H1 (cell line): ENCODE measurements at regions not wholly inside any gene's neighbourhood (a gene's known extent, or its start where the extent isn't known, plus 50 kb on each side); places are given as distances from the start of the nearest gene placed in this dataset.

ENCODE experiments used
- CTCF ChIA-PET: fragments of 300-600 bp; sonication (Branson Sonifier 250); formaldehyde crosslinking; loops from one replicate; lab custom pipeline; 2021; ENCODE audit not compliant: partially characterized antibody; lab: Charles Lee
- POLR2A ChIA-PET: fragments of 300-600 bp; sonication (Branson Sonifier 250); formaldehyde crosslinking; loops from one replicate; lab custom pipeline; 2021; ENCODE audit warnings: inconsistent platforms; ENCODE audit not compliant: partially characterized antibody; lab: Charles Lee
- DNase-seq, 2 experiments: peaks; one replicate each; pipeline versions ENCODE4 v3.0.0 to v3.0.0-alpha.2; 2010 to 2022; ENCODE audit warnings: low spot score in 2 of 2, low read depth in 1 of 2, mixed read lengths in 1 of 2
- FAIRE-seq: peaks from 2 replicates; lab custom pipeline; 2011; peaks lifted over from hg19 to GRCh38; lab: Jason Lieb, UNC
- H2AFZ ChIP-seq: 2 replicates; pipeline ENCODE4 v1.8.1; 2012; ENCODE audit warnings: low read length, inconsistent platforms
- H2AK5ac ChIP-seq: 2 replicates; pipeline ENCODE4 v1.6.1; 2013; ENCODE audit warnings: low read depth, low read length
- H2BK120ac ChIP-seq: replicated peaks from 2 replicates; pipeline ENCODE3; 2013; ENCODE audit warnings: low read depth, low read length, inconsistent platforms
- H2BK12ac ChIP-seq: 2 replicates; pipeline ENCODE4 v1.6.1; 2013; ENCODE audit warnings: low read depth, low read length
- H2BK15ac ChIP-seq: 2 replicates; pipeline ENCODE4 v1.6.1; 2013; ENCODE audit warnings: low read length
- H2BK20ac ChIP-seq: 2 replicates; pipeline ENCODE4 v1.6.1; 2013; ENCODE audit warnings: low read length
- H2BK5ac ChIP-seq: 2 replicates; pipeline ENCODE4 v1.6.1; 2013; ENCODE audit warnings: low read depth, low read length
- H3K14ac ChIP-seq: 2 replicates; pipeline ENCODE4 v1.6.1; 2013; ENCODE audit warnings: inconsistent platforms; ENCODE audit not compliant: insufficient read length
- H3K18ac ChIP-seq: 2 replicates; pipeline ENCODE4 v1.6.1; 2013; ENCODE audit warnings: low read length; ENCODE audit errors: extremely low read depth
- H3K23ac ChIP-seq: 2 replicates; pipeline ENCODE4 v1.6.1; 2013; ENCODE audit warnings: inconsistent platforms; ENCODE audit not compliant: insufficient read length
- H3K23me2 ChIP-seq: 2 replicates; pipeline ENCODE4 v1.6.1; 2013; ENCODE audit warnings: low read depth, low read length
- H3K27ac ChIP-seq: 2 replicates; pipeline ENCODE4 v1.6.1; 2011; ENCODE audit warnings: low read depth, low read length, inconsistent platforms
- H3K27me3 ChIP-seq, 4 experiments: replicated peaks in 1 of 4; 1 replicate in 1 of 4; 2 replicates in 3 of 4; pipeline versions ENCODE4 v1.6.1 to v1.8.1; 2011 to 2013; ENCODE audit warnings: low read length in 3 of 4, mild to moderate bottlenecking in 3 of 4, inconsistent platforms in 2 of 4, mixed read lengths in 2 of 4, moderate library complexity in 1 of 4; ENCODE audit not compliant: control insufficient read depth in 3 of 4, insufficient read depth in 3 of 4; ENCODE audit errors: extremely low read depth in 1 of 4
- H3K36me3 ChIP-seq, 4 experiments: 2 replicates each; pipeline versions ENCODE4 v1.6.1 to v1.8.1; 2011 to 2013; ENCODE audit warnings: mild to moderate bottlenecking in 4 of 4, low read length in 3 of 4, moderate library complexity in 2 of 4, control low read depth in 1 of 4, inconsistent platforms in 1 of 4; ENCODE audit not compliant: insufficient read depth in 4 of 4, control insufficient read depth in 2 of 4
- H3K4ac ChIP-seq: replicated peaks from 2 replicates; pipeline ENCODE3; 2013; ENCODE audit warnings: low read length, low read depth, mixed read lengths, inconsistent platforms; ENCODE audit not compliant: insufficient read length
- H3K4me1 ChIP-seq, 4 experiments: replicated peaks in 1 of 4; 1 replicate in 1 of 4; 2 replicates in 3 of 4; pipeline versions ENCODE4 v1.6.1 to v1.8.1; 2011 to 2013; ENCODE audit warnings: low read length in 3 of 4, inconsistent platforms in 2 of 4, mixed read lengths in 1 of 4; ENCODE audit not compliant: insufficient read depth in 4 of 4, control insufficient read depth in 3 of 4
- H3K4me2 ChIP-seq, 2 experiments: 2 replicates each; pipeline versions ENCODE4 v1.6.1 to v1.8.1; 2011 to 2013; ENCODE audit warnings: low read depth in 2 of 2, low read length in 2 of 2, control low read depth in 1 of 2, inconsistent platforms in 1 of 2, mild to moderate bottlenecking in 1 of 2; ENCODE audit not compliant: insufficient read depth in 1 of 2
- H3K4me3 ChIP-seq, 4 experiments: fragments of 200-600, 300-600 bp in 1 of 4; sonication (generic), shearing (Covaris generic), sonication (Bioruptor Twin) in 1 of 4; 2 replicates each; pipeline versions ENCODE4 v1.5.1 to v1.8.1; 2011 to 2016; ENCODE audit warnings: low read length in 4 of 4, low read depth in 3 of 4, control low read depth in 2 of 4, inconsistent platforms in 2 of 4, mild to moderate bottlenecking in 2 of 4, mixed read lengths in 1 of 4, moderate library complexity in 1 of 4; ENCODE audit not compliant: insufficient read depth in 2 of 4; ENCODE audit errors: extremely low read depth in 1 of 4
- H3K56ac ChIP-seq: replicated peaks from 2 replicates; pipeline ENCODE3; 2013; ENCODE audit warnings: low read depth, mild to moderate bottlenecking, mixed read lengths, low read length, inconsistent platforms; ENCODE audit not compliant: insufficient read length
- H3K79me1 ChIP-seq: 2 replicates; pipeline ENCODE4 v1.6.1; 2013; ENCODE audit warnings: low read depth, low read length, control low read depth
- H3K79me2 ChIP-seq, 2 experiments: 2 replicates each; pipeline versions ENCODE4 v1.6.1 to v1.8.1; 2012 to 2013; ENCODE audit warnings: low read length in 2 of 2, mild to moderate bottlenecking in 2 of 2, inconsistent platforms in 1 of 2; ENCODE audit not compliant: insufficient read depth in 2 of 2, control insufficient read depth in 1 of 2
- H3K9ac ChIP-seq, 4 experiments: replicated peaks in 1 of 4; 1 replicate in 1 of 4; 2 replicates in 3 of 4; pipeline versions ENCODE4 v1.6.1 to v1.8.1; 2011 to 2013; ENCODE audit warnings: low read depth in 3 of 4, low read length in 3 of 4, control low read depth in 2 of 4, mild to moderate bottlenecking in 2 of 4, moderate library complexity in 2 of 4, inconsistent platforms in 1 of 4; ENCODE audit errors: extremely low read depth in 1 of 4
- H3K9me3 ChIP-seq, 2 experiments: 2 replicates each; pipeline versions ENCODE4 v1.6.1 to v1.8.1; 2012 to 2013; ENCODE audit warnings: mild to moderate bottlenecking in 2 of 2, moderate library complexity in 2 of 2, control low read depth in 1 of 2, inconsistent platforms in 1 of 2, low read depth in 1 of 2, low read length in 1 of 2, mixed read lengths in 1 of 2; ENCODE audit not compliant: insufficient read depth in 2 of 2
- H4K20me1 ChIP-seq, 2 experiments: replicated peaks in 1 of 2; 2 replicates each; pipeline versions ENCODE3 to v1.8.1; 2011 to 2013; ENCODE audit warnings: inconsistent platforms in 2 of 2, low read length in 2 of 2, mild to moderate bottlenecking in 1 of 2; ENCODE audit not compliant: insufficient read depth in 2 of 2, control insufficient read depth in 1 of 2
- H4K5ac ChIP-seq: 2 replicates; pipeline ENCODE4 v1.6.1; 2013; ENCODE audit warnings: low read length, low read depth, mixed read lengths, inconsistent platforms; ENCODE audit not compliant: insufficient read length
- H4K8ac ChIP-seq: 2 replicates; pipeline ENCODE4 v1.8.0; 2013; ENCODE audit warnings: mild to moderate bottlenecking, moderate library complexity, low read length, inconsistent platforms; ENCODE audit not compliant: insufficient read depth; ENCODE audit errors: extremely low read depth
- H4K91ac ChIP-seq: replicated peaks from 2 replicates; pipeline ENCODE3; 2013; ENCODE audit warnings: low read length, mixed read lengths, inconsistent platforms; ENCODE audit not compliant: insufficient read length
- EZH2 ChIP-seq: fragments of 200-600 bp; sonication (generic); IDR thresholded peaks from 2 replicates; pipeline ENCODE4 v1.7.1; 2012; ENCODE audit warnings: low read depth, mild to moderate bottlenecking, moderate library complexity, low read length, inconsistent platforms; ENCODE audit not compliant: severe bottlenecking
- GTF2F1 ChIP-seq: IDR thresholded peaks from 2 replicates; pipeline ENCODE4 v1.6.1; 2012; ENCODE audit warnings: low read depth, low read length, improper control_type of control experiment, borderline replicate concordance
- HDAC2 ChIP-seq, 2 experiments: fragments of 300-600 bp in 1 of 2; sonication (generic) in 1 of 2; IDR thresholded peaks; 2 replicates each; pipeline ENCODE4 v1.6.1; 2011 to 2012; ENCODE audit warnings: low read depth in 2 of 2, low read length in 2 of 2, mild to moderate bottlenecking in 2 of 2, moderate library complexity in 2 of 2, borderline replicate concordance in 1 of 2, inconsistent platforms in 1 of 2
- POLR2AphosphoS5 ChIP-seq: IDR thresholded peaks from 2 replicates; pipeline ENCODE4 v1.6.1; 2011; ENCODE audit warnings: low read depth, low read length
- SIN3A ChIP-seq, 2 experiments: IDR thresholded peaks in 1 of 2; conservative IDR thresholded peaks in 1 of 2; 2 replicates each; pipeline ENCODE4 v1.6.1; 2011 to 2012; ENCODE audit warnings: low read length in 2 of 2, improper control_type of control experiment in 1 of 2, low read depth in 1 of 2, mild to moderate bottlenecking in 1 of 2
- SIRT6 ChIP-seq: IDR thresholded peaks from one replicate; pipeline ENCODE4 v1.7.1; 2012; ENCODE audit warnings: low read length, inconsistent platforms
- SP1 ChIP-seq: IDR thresholded peaks from 2 replicates; pipeline ENCODE4 v1.6.1; 2011; ENCODE audit warnings: low read depth, low read length
- ZNF274 ChIP-seq: IDR thresholded peaks from 2 replicates; pipeline ENCODE4 v1.7.0; 2012; ENCODE audit warnings: low read length, borderline replicate concordance; ENCODE audit errors: extremely low read depth
- WGBS, 2 experiments: shearing (Covaris generic) in 1 of 2; methylation state at CpG; one replicate each; pipeline versions ENCODE4 v1.1.6 to v1.1.7; 2013 to 2015; ENCODE audit warnings: low lambda C conversion rate in 2 of 2, mixed read lengths in 2 of 2, inconsistent platforms in 1 of 2, low coverage in 1 of 2, missing lambda C conversion rate in 1 of 2; ENCODE audit not compliant: insufficient replicate concordance in 2 of 2, insufficient coverage in 1 of 2, insufficient read length in 1 of 2; ENCODE audit errors: extremely low coverage in 1 of 2, missing lambda C conversion rate in 1 of 2; 5-methylcytosine and 5-hydroxymethylcytosine counted together

GRCh38 chr13:71962735-71963134, 95.7 kb upstream of the DACH1 start:
- Histone ChIP-seq H3K4me1 (no peaks in the 10 kb centered on the region), H3K23ac (no peak overlapping the region), H2AK5ac (no peak overlapping the region), H3K4ac (no peak overlapping the region), H4K20me1 (no peaks in the 10 kb centered on the region), H3K9me3 (no peaks in the 10 kb centered on the region), H3K36me3 (no peaks in the 10 kb centered on the region), H3K27me3 (no peaks in the 10 kb centered on the region), H4K5ac (no peak overlapping the region), H3K9ac (no peak overlapping the region), H3K4me3 (no peak overlapping the region), H3K14ac (no peak overlapping the region), H2BK5ac (no peak overlapping the region), H2BK120ac (no peak overlapping the region), H2AFZ (no peak overlapping the region), H3K4me2 (no peak overlapping the region), H2BK15ac (no peak overlapping the region), H4K91ac (no peak overlapping the region), H2BK12ac (no peak overlapping the region), H3K23me2 (no peaks in the 10 kb centered on the region), H3K79me2 (no peaks in the 10 kb centered on the region), H3K27ac (no peak overlapping the region), H3K79me1 (no peaks in the 10 kb centered on the region), H4K8ac (no peak overlapping the region), H3K18ac (no peak overlapping the region), H3K56ac (no peak overlapping the region), H2BK20ac (no peak overlapping the region)
- ChIA-PET POLR2A (no interaction called here), CTCF (no interaction called here)
- TF ChIP-seq HDAC2 (IDR thresholded peaks at IDR 0.05; ENCODE audit: borderline replicate concordance in 1 of 2, low read depth in 2 of 2, low read length in 2 of 2) (no peak), SIN3A (conservative IDR thresholded peaks at IDR 0.05 in 1 of 2, IDR thresholded peaks at IDR 0.05 in 1 of 2; ENCODE audit: low read depth in 1 of 2, low read length in 2 of 2) (no peak), EZH2 (no peak), ZNF274 (no peak), GTF2F1 (no peak), SP1 (no peak), POLR2AphosphoS5 (no peak), SIRT6 (no peak)
- 75% methylated on average over 3 of the region's 3 CpGs; no CpG with 5 or more reads in 1 of the 2 experiments for WGBS, 2 experiments
- DNase-seq (no peak), FAIRE-seq (peak; percentile 32)
